ENCODE measurements at regions not wholly inside any gene's neighbourhood (a gene's known extent, or its start where the extent isn't known, plus 50 kb on each side); places are given as distances from the start of the nearest gene placed in this dataset.

- dilution Hi-C loops (cut with MboI; ENCODE audit: extremely low pct_ligation_motif_present, low sequenced_read_pairs) = no loop called here
- H3K9ac ChIP-seq (ENCODE audit: control insufficient read depth, extremely low read depth, insufficient read depth, low read length) = no peak overlapping the region
- no peak for FAIRE-seq
- H4K20me1 ChIP-seq (ENCODE audit: control insufficient read depth, extremely low read depth, insufficient read depth, low read length) = no peaks in the 10 kb centered on the region
- H3K36me3 ChIP-seq (ENCODE audit: control insufficient read depth in 2 of 2, extremely low read depth in 1 of 2, insufficient read depth in 2 of 2, low read length in 2 of 2) = no peaks in the 10 kb centered on the region
- no peaks in the 10 kb centered on the region for H3K27me3 ChIP-seq (ENCODE audit: control insufficient read depth, extremely low read depth, insufficient read depth, low read length)
- H3K4me1 ChIP-seq (ENCODE audit: control insufficient read depth, extremely low read depth, insufficient read depth, low read length) = peaks cover 7% of the 10 kb centered on the region
- H2AFZ ChIP-seq (ENCODE audit: control insufficient read depth, low read length) = no peak overlapping the region
- no peak overlapping the region for H3K27ac ChIP-seq (ENCODE audit: control insufficient read depth, insufficient read depth, low read length)
- H3K9me1 ChIP-seq (ENCODE audit: control insufficient read depth, extremely low read depth, insufficient read depth, low read length) = no peaks in the 10 kb centered on the region
- H3K9me3 ChIP-seq (ENCODE audit: control insufficient read depth, low read depth, low read length) = no peaks in the 10 kb centered on the region
- H3K4me2 ChIP-seq (ENCODE audit: control insufficient read depth, extremely low read depth, insufficient read depth, low read depth, low read length) = no peak overlapping the region
- no peaks in the 10 kb centered on the region for H3K79me2 ChIP-seq (ENCODE audit: control insufficient read depth, insufficient read depth, low read length)
- H3K4me3 ChIP-seq (ENCODE audit: control insufficient read depth in 2 of 3, extremely low read depth in 1 of 3, insufficient read depth in 2 of 3, low read depth in 1 of 3, low read length in 3 of 3) = no peak overlapping the region
- DNase-seq (ENCODE audit: low read depth, low spot score) = no peak
- TF ChIP-seq EZH2 (IDR thresholded peaks at IDR 0.05; ENCODE audit: low read length) = no peak
- TF ChIP-seq, protein P1, sequence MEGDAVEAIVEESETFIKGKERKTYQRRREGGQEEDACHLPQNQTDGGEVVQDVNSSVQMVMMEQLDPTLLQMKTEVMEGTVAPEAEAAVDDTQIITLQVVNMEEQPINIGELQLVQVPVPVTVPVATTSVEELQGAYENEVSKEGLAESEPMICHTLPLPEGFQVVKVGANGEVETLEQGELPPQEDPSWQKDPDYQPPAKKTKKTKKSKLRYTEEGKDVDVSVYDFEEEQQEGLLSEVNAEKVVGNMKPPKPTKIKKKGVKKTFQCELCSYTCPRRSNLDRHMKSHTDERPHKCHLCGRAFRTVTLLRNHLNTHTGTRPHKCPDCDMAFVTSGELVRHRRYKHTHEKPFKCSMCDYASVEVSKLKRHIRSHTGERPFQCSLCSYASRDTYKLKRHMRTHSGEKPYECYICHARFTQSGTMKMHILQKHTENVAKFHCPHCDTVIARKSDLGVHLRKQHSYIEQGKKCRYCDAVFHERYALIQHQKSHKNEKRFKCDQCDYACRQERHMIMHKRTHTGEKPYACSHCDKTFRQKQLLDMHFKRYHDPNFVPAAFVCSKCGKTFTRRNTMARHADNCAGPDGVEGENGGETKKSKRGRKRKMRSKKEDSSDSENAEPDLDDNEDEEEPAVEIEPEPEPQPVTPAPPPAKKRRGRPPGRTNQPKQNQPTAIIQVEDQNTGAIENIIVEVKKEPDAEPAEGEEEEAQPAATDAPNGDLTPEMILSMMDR (optimal IDR thresholded peaks at IDR 0.05 in 1 of 3, IDR thresholded peaks at IDR 0.05 in 1 of 3, conservative IDR thresholded peaks at IDR 0.05 in 1 of 3; ENCODE audit: extremely low read depth in 1 of 3, insufficient read depth in 2 of 3, low read length in 3 of 3) = no peak
These were observed 54.7 kb upstream of the F3 start for GRCh38 chr1:94596260-94596659.

DNA sequence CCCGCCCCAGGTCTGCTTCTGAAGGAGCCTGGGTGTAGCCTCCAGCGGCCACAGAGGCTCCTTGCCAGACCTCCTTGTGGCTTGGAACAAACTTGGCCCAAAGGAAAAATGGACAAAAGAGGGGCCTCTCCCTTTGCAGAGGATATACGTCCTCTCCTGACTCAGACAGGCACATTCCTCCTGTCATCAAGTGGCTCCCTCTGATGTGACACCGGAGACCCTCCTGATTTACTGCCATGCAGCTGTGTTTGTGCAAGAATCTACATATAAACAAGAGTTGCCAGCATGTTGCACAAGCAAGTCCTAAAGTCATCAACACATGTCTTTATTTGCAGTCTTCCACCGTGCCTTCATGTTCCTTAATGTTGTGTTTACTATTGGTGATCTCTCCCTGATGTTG is 54.1 kb upstream of the F3 start:
- dilution Hi-C loops (cut with MboI; ENCODE audit: extremely low pct_ligation_motif_present, low sequenced_read_pairs) = no loop called here
- H3K4me3 ChIP-seq (ENCODE audit: control insufficient read depth in 2 of 3, extremely low read depth in 1 of 3, insufficient read depth in 2 of 3, low read depth in 1 of 3, low read length in 3 of 3) = no peak overlapping the region
- H3K4me2 ChIP-seq (ENCODE audit: control insufficient read depth, extremely low read depth, insufficient read depth, low read depth, low read length) = no peak overlapping the region
- no peaks in the 10 kb centered on the region for H3K9me3 ChIP-seq (ENCODE audit: control insufficient read depth, low read depth, low read length)
- no peak for TF ChIP-seq EZH2 (IDR thresholded peaks at IDR 0.05; ENCODE audit: low read length)
- TF ChIP-seq, protein P1 (optimal IDR thresholded peaks at IDR 0.05 in 1 of 3, IDR thresholded peaks at IDR 0.05 in 1 of 3, conservative IDR thresholded peaks at IDR 0.05 in 1 of 3; ENCODE audit: extremely low read depth in 1 of 3, insufficient read depth in 2 of 3, low read length in 3 of 3) = no peak
- no peaks in the 10 kb centered on the region for H3K79me2 ChIP-seq (ENCODE audit: control insufficient read depth, insufficient read depth, low read length)
- H3K27ac ChIP-seq (ENCODE audit: control insufficient read depth, insufficient read depth, low read length) = no peak overlapping the region
- H3K9ac ChIP-seq (ENCODE audit: control insufficient read depth, extremely low read depth, insufficient read depth, low read length) = no peak overlapping the region
- H3K36me3 ChIP-seq (ENCODE audit: control insufficient read depth in 2 of 2, extremely low read depth in 1 of 2, insufficient read depth in 2 of 2, low read length in 2 of 2) = no peaks in the 10 kb centered on the region
- peaks cover 7% of the 10 kb centered on the region for H3K4me1 ChIP-seq (ENCODE audit: control insufficient read depth, extremely low read depth, insufficient read depth, low read length)
- FAIRE-seq (peak; percentile 66), DNase-seq (ENCODE audit: low read depth, low spot score) (no peak)
- H4K20me1 ChIP-seq (ENCODE audit: control insufficient read depth, extremely low read depth, insufficient read depth, low read length) = no peaks in the 10 kb centered on the region
- no peaks in the 10 kb centered on the region for H3K27me3 ChIP-seq (ENCODE audit: control insufficient read depth, extremely low read depth, insufficient read depth, low read length)
- H3K9me1 ChIP-seq (ENCODE audit: control insufficient read depth, extremely low read depth, insufficient read depth, low read length) = no peaks in the 10 kb centered on the region
- H2AFZ ChIP-seq (ENCODE audit: control insufficient read depth, low read length) = no peak overlapping the region
